Colonic mucosa (tissue), 4 donors: ENCODE measurements at regions not wholly inside any gene's neighbourhood (a gene's known extent, or its start where the extent isn't known, plus 50 kb on each side); places are given as distances from the start of the nearest gene placed in this dataset.

Experiments
- DNase-seq: peaks from one replicate; pipeline ENCODE4 v3.0.0-alpha.2; 2020
- H3K27ac ChIP-seq: fragments of 200-600 bp; one replicate; pipeline ENCODE4 v1.8.0; 2021
- H3K27me3 ChIP-seq: fragments of 200-600 bp; one replicate; pipeline ENCODE4 v1.8.0; 2021
- H3K36me3 ChIP-seq: fragments of 200-600 bp; one replicate; pipeline ENCODE4 v1.8.0; 2021
- H3K4me1 ChIP-seq: fragments of 200-600 bp; one replicate; pipeline ENCODE4 v1.8.0; 2021; ENCODE audit warnings: mild to moderate bottlenecking
- H3K4me3 ChIP-seq: fragments of 200-600 bp; one replicate; pipeline ENCODE4 v1.8.0; 2021
- H3K9ac ChIP-seq, 2 donors: one replicate each; pipeline ENCODE4 v1.7.0; 2013; ENCODE audit warnings: control low read depth in 2 of 2, low read depth in 2 of 2, low read length in 2 of 2
- H3K9me3 ChIP-seq: fragments of 200-600 bp; one replicate; pipeline ENCODE4 v1.8.0; 2021
- CTCF ChIP-seq: fragments of 200-600 bp; IDR thresholded peaks from one replicate; pipeline ENCODE4 v1.8.0; 2022; ENCODE audit warnings: antibody characterized with exemption, mild to moderate bottlenecking
- intact Hi-C: fragments of 100-400 bp; cut with DNase I; formaldehyde crosslinking; loops from one replicate; pipeline ENCODE4 v1.14.1; 2022
- donor health status: healthy.
- donor health status: DM: no; HTN: no; CAD: no.
- donor health status: DM: no; HTN: no; CAD: no.

DNA sequence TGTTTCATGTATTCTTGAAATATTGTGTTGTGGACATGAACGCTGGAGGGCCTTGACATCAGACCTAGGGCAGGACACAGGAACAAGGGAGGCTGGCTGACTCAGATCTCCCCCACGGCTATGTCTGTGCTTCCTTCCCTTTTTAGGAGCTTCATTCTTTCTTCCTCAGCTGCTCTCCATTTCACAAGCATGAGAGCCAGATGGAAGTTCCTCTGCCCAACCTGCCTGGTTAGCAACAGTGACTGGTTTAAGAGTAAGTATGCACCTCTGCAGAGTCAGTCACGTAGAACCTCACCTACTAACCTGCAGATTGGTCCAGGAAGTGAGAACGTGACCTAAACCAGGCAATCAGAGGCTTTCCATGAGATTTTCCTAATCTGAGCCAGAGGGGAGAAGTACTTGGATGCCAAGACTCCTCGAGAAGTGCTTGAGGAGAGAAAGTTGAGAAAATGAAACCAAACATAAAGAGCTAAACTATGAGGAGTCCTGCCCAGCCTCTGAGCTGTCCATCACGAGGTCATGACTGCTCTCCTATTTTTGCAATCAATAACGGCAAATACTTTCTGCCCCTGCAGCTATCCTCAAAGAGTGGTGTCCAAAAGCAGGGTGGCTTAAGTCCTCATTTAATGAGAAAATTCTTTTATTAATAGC, 465.2 kb upstream of the CITED2 start:
- H3K4me3 ChIP-seq: no peak overlapping the region
- no peak for TF ChIP-seq CTCF
- DNase-seq: no peak

DNA sequence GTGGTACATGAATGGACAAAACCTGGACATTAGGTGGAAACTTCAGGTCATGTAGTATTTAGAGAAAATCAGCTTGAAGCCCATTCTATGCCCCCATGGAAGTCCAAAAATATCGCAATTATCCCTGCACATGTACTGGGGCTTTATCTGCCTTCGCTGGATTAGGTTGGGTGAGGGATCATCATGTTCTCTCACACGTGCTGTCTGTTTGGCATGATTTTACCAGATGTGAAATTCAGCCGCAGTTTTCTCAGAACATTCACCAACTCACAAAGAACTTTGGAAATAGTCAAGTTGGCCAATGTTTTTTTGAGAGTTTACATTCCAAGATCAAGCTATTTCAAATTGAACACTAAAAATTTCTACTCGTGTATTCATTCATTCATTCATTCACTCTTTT, 459.8 kb upstream of the CITED2 start:
- intact Hi-C loops: no loop called here
- no peak for DNase-seq
- no peak for TF ChIP-seq CTCF

More for the DNA sequence above, 465.2 kb upstream of the CITED2 start:
- H3K27ac ChIP-seq: no peak overlapping the region
- no peaks in the 10 kb centered on the region for H3K27me3 ChIP-seq
- intact Hi-C loops: loop anchor here (10.0 kb wide), 1 partner anchor 305 kb away; no protein-coding TSS in a partner anchor
- H3K9ac ChIP-seq: no peak overlapping the region
- H3K4me1 ChIP-seq: no peaks in the 10 kb centered on the region
- no peaks in the 10 kb centered on the region for H3K9me3 ChIP-seq
- H3K36me3 ChIP-seq: no peaks in the 10 kb centered on the region

DNA sequence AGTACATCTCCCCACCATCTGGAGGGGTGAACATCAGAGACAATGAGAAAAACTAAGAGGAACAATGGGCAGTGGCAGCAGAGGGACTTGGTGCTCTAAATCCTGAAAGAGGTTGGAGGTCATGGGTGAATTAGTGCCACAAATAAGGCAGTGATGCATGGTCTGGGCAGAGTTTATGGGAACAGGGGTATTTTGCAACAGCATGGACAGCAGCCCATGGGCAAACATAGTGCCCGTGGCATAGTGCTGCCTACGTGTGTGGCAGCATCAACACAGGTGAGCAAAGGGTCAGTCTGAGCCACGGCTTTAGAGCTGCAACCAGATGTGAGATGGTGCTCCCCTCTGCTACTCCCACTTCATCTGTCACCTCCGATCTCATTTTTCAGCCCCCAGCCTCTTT, 459.1 kb upstream of the CITED2 start:
- Histone ChIP-seq H3K27me3 (no peaks in the 10 kb centered on the region), H3K4me1 (no peaks in the 10 kb centered on the region), H3K27ac (no peak overlapping the region), H3K36me3 (no peaks in the 10 kb centered on the region), H3K9me3 (no peaks in the 10 kb centered on the region), H3K9ac (no peak overlapping the region), H3K4me3 (no peak overlapping the region)
- DNase-seq: no peak
- intact Hi-C loops: no loop called here
- no peak for TF ChIP-seq CTCF

More for the DNA sequence above, 459.8 kb upstream of the CITED2 start:
- H3K27me3 ChIP-seq: no peaks in the 10 kb centered on the region
- no peak overlapping the region for H3K27ac ChIP-seq
- H3K36me3 ChIP-seq: no peaks in the 10 kb centered on the region
- H3K4me3 ChIP-seq: no peak overlapping the region
- no peak overlapping the region for H3K9ac ChIP-seq
- H3K9me3 ChIP-seq: no peaks in the 10 kb centered on the region
- H3K4me1 ChIP-seq: no peaks in the 10 kb centered on the region

GRCh38 chr6:139832493-139833305, 458.3 kb upstream of the CITED2 start:
- Histone ChIP-seq H3K27me3 (no peaks in the 10 kb centered on the region), H3K27ac (no peak overlapping the region), H3K4me3 (no peak overlapping the region), H3K4me1 (no peaks in the 10 kb centered on the region), H3K9ac (no peak overlapping the region), H3K36me3 (no peaks in the 10 kb centered on the region), H3K9me3 (no peaks in the 10 kb centered on the region)
- TF ChIP-seq CTCF: no peak
- intact Hi-C loops: no loop called here
- DNase-seq: no peak

- Histone ChIP-seq H3K27ac (no peak overlapping the region), H3K4me3 (no peak overlapping the region), H3K36me3 (no peaks in the 10 kb centered on the region), H3K9ac (no peak overlapping the region), H3K9me3 (no peaks in the 10 kb centered on the region), H3K27me3 (no peaks in the 10 kb centered on the region), H3K4me1 (no peaks in the 10 kb centered on the region)
- intact Hi-C loops: no loop called here
- no peak for DNase-seq
- no peak for TF ChIP-seq CTCF
Measured at GRCh38 chr6:139829576-139829975, 455.1 kb upstream of the CITED2 start.
